COLO668 (cell line): ENCODE measurements at regions not wholly inside any gene's neighbourhood (a gene's known extent, or its start where the extent isn't known, plus 50 kb on each side); places are given as distances from the start of the nearest gene placed in this dataset.
"Not testable (repeated sequence)": the region's sequence is repeated elsewhere in the genome, so short reads cannot be mapped to it uniquely, and the experiment has no call there.

Source experiments
- DNase-seq: peaks from one replicate; lab custom pipeline; 2025; ENCODE audit not compliant: unreplicated experiment; lab: John Stamatoyannopoulos, UW

- DNase-seq: no peak
Measured at GRCh38 chr2:11877764-11878163, 131.3 kb downstream of the LPIN1 start.

DNA sequence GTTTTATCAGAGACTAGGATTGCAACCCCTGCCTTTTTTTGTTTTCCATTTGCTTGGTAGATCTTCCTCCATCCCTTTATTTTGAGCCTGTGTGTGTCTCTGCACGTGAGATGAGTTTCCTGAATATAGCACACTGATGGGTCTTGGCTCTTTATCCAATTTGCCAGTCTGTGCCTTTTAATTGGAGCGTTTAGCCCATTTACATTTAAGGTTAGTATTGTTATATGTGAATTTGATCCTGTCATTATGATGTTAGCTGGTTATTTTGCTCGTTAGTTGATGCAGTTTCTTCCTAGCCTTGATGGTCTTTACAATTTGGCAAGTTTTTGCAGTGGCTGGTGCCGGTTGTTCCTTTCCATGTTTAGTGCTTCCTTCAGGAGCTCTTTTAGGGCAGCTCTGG, 138.8 kb downstream of the LPIN1 start:
- not testable (repeated sequence) for DNase-seq

DNA sequence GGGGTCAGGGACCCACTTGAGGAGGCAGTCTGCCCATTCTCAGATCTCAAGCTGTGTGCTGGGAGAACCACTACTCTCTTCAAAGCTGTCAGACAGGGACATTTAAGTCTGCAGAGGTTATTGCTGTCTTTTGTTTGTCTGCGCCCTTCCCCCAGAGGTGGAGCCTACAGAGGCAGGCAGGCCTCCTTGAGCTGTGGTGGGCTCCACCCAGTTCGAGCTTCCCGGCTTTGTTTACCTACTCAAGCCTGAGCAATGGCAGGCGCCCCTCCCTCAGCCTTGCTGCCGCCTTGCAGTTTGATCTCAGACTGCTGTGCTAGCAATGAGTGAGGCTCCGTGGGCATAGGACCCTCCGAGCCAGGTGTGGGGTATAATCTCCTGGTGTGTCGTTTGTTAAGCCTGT, 140.5 kb downstream of the LPIN1 start:
- DNase-seq: not testable (repeated sequence)

DNA sequence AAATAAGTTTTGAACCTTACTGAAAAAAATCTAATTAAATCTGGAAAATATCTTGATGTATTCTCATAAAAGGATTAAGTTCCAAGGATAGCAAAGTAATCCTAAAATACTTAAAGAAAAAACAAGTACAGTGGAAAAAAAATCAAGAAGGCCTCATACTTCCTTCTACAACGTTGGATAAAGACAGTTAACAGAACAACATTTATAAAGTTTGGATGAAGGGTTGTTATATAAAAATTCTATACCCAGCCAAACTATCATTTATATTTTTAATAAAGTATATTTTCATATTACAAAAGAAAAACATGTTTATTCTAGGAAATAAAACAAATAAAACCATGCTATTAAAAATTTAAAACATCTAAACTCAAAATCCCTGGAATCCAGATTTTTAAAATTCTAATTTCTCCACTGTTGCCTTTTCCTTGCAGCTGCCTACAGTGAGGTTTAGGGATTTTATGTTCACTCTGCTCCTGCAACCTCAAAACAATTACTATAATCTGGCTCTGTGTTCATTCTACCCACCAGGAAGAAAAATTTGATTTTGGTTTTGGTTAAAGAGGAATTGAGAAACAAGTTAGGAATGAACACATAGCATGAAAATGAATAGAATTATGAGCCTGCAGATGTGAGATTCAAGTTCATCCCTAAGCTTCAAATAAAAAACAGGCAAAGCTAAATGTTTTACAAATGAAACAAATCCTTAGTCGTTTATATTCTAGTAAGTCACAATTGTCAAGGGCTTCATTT, 142.8 kb downstream of the LPIN1 start:
- no peak for DNase-seq

GRCh38 chr2:11889854-11890253, 143.4 kb downstream of the LPIN1 start:
- no peak for DNase-seq

DNA sequence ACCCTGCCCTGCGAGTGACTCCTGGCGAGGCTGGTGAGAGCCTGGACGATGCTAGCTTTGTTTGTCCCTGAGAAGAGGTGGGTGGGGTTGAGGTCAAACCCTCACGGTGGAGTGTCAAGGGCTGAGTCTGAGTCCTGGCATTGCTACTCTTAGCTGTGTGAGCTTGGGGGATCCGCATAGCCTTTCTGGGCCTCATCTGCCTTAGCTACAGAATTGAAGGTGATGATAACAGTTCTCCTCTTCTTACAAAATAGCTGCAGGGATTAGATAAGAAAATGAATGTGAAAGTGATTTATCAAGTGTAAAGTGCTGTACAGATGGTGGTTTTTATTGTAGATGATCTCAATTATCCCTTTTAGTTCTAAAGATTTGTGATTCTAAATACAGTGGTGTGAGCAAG, 144.6 kb downstream of the LPIN1 start:
- no peak for DNase-seq

GRCh38 chr2:11891671-11892440, 145.4 kb downstream of the LPIN1 start:
- DNase-seq: no peak

GRCh38 chr2:11896386-11896785, 150.0 kb downstream of the LPIN1 start:
- DNase-seq: no peak

DNA sequence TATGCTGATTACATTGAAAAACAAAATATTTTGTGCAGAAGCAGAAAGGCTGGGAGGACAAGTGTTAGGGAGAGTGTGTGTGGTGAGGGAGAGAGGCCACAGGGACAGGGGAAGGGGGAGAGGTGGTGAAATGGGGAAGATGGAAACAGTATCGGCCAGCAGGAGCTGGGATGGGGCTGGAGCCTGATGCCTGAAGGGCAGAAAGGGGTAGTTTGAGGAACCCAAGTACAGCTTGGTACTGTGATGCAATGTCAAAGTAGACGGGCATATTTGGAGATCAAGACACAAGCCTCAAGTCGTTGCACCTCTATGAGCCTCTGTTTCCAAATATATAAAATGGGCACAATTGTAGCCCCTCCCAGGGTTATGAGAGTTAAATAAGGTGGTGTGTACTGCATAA, 152.1 kb downstream of the LPIN1 start:
- DNase-seq: no peak

- DNase-seq: no peak
Measured at GRCh38 chr2:11899264-11899818, 152.9 kb downstream of the LPIN1 start.

- DNase-seq: not testable (repeated sequence)
Measured at GRCh38 chr2:11900891-11901290, 154.5 kb downstream of the LPIN1 start.

GRCh38 chr2:11901351-11902069, 155.1 kb downstream of the LPIN1 start:
- DNase-seq: no peak

- no peak for DNase-seq
Measured at GRCh38 chr2:11903085-11903606, 156.7 kb downstream of the LPIN1 start.

- DNase-seq: no peak
Measured at GRCh38 chr2:11904029-11904428, 157.6 kb downstream of the LPIN1 start.

- DNase-seq: no peak
Measured at GRCh38 chr2:11904941-11905340, 158.5 kb downstream of the LPIN1 start.

GRCh38 chr2:11907190-11907589, 160.8 kb downstream of the LPIN1 start:
- no peak for DNase-seq

GRCh38 chr2:11910971-11911370, 164.5 kb downstream of the LPIN1 start:
- DNase-seq: no peak

GRCh38 chr2:11912980-11913379, 166.5 kb downstream of the LPIN1 start:
- no peak for DNase-seq

- no peak for DNase-seq
Measured at GRCh38 chr2:11914455-11914854, 168.0 kb downstream of the LPIN1 start.

DNA sequence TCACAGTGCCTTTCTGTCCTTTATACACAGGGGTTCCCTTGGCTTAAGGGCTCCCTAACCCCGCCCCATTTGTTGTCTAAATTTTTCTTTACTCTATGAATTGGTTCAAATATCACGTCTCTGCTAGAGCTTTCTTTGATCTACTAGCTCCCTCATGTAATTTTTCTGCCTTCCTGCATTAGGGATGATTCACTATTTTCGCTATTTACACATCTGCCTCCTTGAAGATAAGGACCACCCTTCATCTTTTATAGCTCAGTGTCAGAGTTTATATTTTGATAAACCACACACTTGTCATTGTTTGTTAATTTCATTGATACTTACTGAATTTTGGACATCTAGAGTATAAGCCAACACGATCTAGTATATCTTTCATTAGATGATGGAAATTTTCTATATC, 169.2 kb downstream of the LPIN1 start:
- no peak for DNase-seq

DNA sequence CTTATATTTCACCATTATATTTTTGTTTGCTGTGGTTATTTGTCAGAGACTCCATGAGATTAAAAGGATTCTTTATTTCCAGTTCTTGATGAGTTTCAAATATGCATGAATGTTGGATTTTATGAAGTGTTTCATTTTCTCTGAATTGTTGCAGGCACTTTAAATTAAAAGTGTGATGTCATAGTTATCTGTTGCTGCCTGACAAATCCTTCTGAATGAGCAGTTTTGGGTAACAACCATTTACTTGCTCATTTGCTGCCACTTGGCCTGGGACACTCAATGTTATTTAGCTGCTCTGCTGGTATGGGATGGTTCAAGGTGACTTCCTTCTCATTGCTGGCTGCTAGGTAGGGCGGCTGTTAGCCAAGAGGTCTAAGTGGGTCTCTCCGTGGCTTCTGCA, 173.5 kb downstream of the LPIN1 start:
- no peak for DNase-seq
